SIG-M5 treated with dmso at 0.1 percent for 504 hours (cell line): ENCODE measurements at regions not wholly inside any gene's neighbourhood (a gene's known extent, or its start where the extent isn't known, plus 50 kb on each side); places are given as distances from the start of the nearest gene placed in this dataset.
"Not testable (repeated sequence)": the region's sequence is repeated elsewhere in the genome, so short reads cannot be mapped to it uniquely, and the experiment has no call there.

Source experiments
- DNase-seq: peaks from one replicate; lab custom pipeline; 2025; ENCODE audit not compliant: unreplicated experiment; lab: John Stamatoyannopoulos, UW

DNA sequence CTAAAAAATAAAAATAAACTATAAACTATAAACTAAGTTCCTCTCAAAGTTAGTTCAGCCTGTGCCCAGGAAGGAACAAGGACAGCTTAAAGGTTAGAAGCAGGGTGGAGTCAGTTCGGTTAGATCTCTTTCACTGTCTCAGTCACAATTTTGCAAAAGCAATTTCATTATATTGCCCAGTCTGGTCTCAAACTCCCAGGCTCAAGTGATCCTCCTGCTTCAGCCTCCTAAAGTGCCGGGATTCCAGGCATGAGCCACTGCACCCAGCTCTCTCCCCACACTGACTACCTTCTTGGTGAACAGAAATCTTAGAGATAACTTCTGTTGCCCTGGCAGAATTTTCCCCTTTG, 146.3 kb upstream of the TRIM24 start:
- no peak for DNase-seq

- DNase-seq: no peak
These were observed 143.5 kb upstream of the TRIM24 start for GRCh38 chr7:138316421-138317043.

DNA sequence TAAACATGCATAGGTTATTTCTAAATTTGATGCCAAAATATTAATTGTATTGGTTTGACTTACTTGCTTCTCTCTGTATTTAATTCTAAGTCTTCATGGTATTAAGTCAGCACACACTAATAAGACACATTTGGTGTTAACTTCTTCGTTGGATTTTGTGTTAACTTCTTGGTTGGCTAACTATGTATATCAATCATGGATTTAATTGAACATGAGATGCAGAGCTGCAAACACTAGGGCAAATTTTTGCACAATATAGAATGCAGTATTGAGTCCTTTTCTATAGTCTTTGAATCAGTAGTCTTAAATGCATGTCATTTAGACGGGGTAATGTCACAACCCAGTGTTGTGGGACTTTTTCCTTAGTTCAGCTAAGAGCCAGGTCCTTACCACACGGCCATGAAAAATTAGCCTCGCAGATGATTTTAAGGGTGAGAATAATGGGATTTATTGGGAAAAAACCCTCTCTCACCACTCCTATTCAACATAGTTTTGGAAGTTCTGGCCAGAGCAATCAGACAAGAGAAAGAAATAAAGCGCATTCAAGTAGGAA, 142.9 kb upstream of the TRIM24 start:
- DNase-seq: no peak

DNA sequence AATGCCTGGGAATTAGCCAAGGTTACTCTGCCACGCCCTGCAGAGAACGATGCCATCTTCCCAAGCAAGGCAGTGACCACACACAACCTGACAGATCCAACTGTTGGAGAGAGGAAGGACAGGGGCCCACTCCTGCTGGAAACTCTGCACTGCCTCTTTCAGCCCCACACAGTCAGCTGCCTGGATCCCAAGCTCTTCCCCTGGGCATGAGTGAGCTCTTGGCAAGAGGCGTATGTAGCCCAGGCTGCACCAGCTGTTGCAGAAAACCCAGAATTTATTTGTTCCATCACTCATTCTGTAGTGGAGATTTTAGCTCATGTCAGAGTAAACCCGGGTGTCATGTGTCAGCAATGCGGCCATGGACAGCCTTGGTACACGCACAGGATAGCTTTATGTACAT, 135.1 kb upstream of the TRIM24 start:
- no peak for DNase-seq

GRCh38 chr7:138325434-138325833, 134.6 kb upstream of the TRIM24 start:
- DNase-seq: peak; percentile 43

- DNase-seq: no peak
These were observed 131.8 kb upstream of the TRIM24 start for GRCh38 chr7:138328215-138328614.

DNA sequence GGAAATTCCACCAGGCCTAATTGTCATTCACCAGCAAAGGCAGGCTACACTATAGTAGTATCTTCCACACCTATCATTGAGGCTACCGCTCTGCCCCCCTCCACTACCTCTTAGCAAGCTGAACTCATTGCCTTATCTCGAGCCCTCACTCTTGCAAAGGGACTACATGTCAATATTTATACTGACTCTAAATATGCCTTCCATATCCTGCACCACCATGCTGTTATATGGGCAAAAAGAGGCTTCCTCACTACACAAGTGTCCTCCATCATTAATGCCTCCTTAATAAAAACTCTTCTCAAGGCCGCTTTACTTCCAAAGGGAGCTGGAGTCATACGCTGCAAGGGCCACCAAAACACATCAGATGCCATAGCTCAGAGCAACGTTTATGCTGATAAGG, 127.2 kb upstream of the TRIM24 start:
- DNase-seq: not testable (repeated sequence)

GRCh38 chr7:138338361-138338760, 121.7 kb upstream of the TRIM24 start:
- no peak for DNase-seq

DNA sequence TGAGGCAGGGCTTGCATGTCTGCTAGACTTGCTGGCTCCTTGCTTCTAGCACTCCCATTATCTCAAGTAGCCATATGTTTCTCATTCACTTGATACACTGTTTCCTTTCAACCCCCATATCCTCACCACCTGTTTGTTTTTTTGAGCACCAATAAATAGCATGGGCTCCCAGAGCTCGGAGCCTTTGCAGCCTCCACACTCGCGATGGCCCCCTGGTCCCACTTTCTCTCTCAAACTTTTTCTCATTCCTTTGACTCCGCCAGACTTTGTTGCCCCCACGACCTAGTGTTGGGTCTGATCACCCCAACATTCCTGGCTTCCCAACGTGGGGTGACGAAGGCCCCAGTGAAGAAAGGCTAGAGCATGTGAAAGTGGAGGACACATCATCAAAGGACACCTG, 120.8 kb upstream of the TRIM24 start:
- DNase-seq: not testable (repeated sequence)

DNA sequence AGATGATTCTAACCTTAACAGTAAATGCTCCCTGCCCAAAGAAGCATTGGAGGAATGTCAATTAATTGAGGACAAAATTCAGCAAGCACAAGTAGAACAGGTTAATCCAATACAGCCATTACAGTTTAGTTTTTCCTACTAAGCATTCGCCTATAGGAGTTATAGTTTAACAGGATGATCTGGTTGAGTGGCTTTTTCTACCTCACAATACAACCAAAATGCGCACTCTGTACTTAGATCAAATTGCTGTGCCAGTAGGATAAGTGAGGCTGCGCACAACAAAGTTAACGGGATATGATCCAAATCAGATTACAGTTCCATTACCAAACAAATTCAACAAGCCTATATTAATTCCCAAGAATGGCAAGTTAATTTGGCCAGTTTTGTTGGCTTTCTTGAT, 117.1 kb upstream of the TRIM24 start:
- no peak for DNase-seq

DNA sequence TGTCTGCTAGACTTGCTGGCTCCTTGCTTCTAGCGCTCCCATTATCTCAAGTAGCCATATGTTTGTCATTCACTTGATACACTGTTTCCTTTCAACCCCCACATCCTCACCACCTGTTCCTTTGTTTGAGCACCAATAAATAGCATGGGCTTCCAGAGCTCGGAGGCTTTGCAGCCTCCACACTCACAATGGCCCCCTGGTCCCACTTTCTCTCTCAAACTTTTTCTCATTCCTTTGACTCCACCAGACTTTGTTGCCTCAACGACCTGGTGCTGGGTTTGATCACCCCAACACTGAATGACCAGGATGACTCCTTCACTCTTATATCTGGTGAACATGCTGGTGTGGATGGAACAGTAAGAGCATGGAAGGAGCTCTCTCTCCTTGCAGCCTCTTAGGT, 114.5 kb upstream of the TRIM24 start:
- no peak for DNase-seq

GRCh38 chr7:138346975-138347374, 113.1 kb upstream of the TRIM24 start:
- no peak for DNase-seq

- no peak for DNase-seq
These were observed 110.0 kb upstream of the TRIM24 start for GRCh38 chr7:138349841-138350700.

DNA sequence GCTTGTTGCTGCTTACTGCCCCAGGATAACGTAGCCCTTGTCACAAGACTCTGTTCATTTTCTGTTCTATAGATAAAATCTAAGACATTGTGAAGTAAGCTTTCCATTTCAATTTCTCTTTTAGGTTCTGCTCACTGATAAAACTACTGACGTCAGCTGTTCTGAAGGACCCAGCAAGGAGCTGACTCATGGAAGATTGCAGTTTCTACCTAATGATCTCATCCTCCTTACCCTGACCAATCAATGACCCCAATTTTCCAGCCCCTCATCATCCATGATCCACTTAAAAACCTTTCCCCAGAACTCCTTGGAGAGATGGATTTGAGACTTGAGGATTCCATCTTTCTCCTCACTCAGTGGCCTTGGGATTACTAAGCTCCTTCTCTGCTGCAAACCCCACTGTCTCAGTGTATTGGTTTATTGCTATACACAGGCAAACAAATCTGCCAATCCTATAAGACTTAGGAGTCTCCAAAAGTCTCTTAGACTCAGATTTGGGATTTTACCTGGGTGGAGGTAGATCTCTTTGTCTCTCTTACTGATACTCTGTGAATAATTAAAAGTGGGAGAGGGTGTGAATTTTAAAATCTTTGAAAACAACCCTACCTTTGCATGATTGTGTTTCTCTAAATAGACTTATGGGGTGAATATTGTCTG, 109.2 kb upstream of the TRIM24 start:
- DNase-seq: no peak

DNA sequence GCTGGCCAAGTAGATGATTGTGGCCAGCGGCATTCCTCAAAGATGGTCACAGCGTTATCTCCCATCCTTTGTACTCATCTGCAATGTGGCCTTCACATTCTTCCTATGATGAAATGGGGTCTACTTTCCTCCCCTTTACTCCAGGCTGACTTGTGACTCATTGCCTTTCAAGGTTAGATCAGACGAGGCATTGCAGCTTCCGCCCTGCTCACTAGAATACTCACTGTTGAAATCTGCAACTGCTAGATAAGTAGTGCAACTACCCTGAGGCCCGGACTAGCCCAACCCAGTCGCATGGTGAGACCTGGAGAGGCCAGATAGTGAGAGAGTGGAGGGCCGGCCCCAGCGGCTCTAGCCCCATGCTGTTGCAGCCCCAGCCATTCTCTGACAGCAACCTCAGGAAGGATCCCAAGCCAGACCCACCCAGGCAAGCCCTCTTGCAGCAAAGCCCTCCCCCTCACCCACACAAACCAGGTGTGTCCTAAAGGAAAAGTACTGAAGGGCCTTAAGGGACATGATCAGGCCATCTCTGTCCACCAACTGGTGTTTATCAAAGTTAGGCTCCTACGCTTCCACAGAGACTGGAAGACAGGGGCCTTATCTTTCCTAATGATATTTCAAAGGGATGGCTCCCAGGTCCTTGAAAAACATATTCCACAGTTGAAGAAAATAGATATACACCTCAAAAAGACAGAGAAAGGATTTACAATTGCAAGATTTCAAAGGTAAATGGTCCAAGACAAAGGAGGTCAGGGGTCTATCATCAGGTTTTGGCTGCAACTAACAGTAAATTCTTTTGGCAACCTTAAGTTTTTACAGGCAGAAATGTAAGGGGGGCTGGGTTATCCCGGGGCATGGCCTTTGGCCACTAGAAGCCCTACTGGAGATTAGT, 107.2 kb upstream of the TRIM24 start:
- DNase-seq: peak; percentile 40

- no peak for DNase-seq
These were observed 106.0 kb upstream of the TRIM24 start for GRCh38 chr7:138354066-138354465.

DNA sequence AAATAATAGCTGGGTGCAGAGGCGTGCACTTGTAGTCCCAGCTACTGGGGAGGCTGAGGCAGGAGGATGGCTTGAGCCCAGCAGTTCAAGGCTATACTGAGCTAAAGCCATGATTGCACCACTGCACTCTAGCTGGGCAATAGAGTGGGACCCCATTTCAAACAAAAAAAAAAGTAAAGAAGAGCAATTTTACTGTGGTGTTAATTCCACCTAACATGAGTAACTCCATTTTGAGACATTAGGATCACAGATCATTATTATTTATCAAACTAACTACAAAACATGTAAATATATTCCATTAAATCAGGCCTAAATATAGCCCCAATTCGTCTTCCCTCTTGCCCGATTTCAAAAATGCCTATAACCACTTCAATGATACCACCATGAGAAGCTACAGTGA, 104.8 kb upstream of the TRIM24 start:
- DNase-seq: no peak

GRCh38 chr7:138358850-138359341, 101.2 kb upstream of the TRIM24 start:
- DNase-seq: no peak

- no peak for DNase-seq
These were observed 100.0 kb upstream of the TRIM24 start for GRCh38 chr7:138359870-138360559.

GRCh38 chr7:138363721-138364120, 96.3 kb upstream of the TRIM24 start:
- no peak for DNase-seq
